LoVo (cell line): ENCODE measurements at regions not wholly inside any gene's neighbourhood (a gene's known extent, or its start where the extent isn't known, plus 50 kb on each side); places are given as distances from the start of the nearest gene placed in this dataset.
"Not testable (repeated sequence)": the region's sequence is repeated elsewhere in the genome, so short reads cannot be mapped to it uniquely, and the experiment has no call there.

ENCODE experiments used
- DNase-seq: peaks from one replicate; pipeline ENCODE4 v3.0.0-alpha.2; 2016; ENCODE audit warnings: low spot score

DNA sequence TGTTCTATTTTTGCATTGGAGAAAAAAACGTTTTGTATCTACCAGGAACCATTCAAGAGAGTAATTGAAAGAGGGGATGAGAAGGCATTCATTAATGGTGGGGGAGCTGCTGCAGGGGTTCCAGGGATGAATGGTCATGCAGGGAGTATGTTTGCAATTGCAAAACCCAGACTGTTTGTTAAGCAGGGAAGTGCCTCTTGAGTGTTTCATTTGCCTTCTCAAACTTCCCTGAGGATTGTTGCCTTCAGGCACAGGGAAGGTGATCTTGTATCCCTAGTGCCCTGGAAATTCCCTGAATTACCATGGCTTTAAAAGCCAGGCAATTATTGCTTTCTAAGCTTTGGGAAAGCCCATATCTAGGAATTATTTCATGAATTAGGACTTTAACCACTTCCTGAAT lies 172.7 kb upstream of the NLGN4Y start:
- DNase-seq: no peak

DNA sequence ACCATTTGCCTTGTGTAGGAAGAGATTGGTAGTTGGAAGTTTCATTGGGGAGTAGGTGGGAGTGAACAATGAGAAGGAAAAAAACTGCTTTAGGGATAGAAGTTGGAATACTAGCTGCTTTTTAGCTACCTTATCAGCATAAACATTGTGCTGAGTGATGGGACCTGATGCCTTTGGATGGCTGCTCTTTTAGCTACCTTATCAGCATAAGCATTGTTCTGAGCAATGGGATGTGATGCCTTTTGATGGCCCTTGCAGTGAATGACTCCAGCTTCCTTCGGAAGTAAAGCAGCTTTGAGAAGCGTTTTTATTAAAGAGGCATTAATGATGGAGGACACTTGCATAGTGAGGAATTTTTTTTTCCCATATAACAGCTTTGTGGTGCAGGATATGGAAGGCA lies 168.2 kb upstream of the NLGN4Y start:
- no peak for DNase-seq

DNA sequence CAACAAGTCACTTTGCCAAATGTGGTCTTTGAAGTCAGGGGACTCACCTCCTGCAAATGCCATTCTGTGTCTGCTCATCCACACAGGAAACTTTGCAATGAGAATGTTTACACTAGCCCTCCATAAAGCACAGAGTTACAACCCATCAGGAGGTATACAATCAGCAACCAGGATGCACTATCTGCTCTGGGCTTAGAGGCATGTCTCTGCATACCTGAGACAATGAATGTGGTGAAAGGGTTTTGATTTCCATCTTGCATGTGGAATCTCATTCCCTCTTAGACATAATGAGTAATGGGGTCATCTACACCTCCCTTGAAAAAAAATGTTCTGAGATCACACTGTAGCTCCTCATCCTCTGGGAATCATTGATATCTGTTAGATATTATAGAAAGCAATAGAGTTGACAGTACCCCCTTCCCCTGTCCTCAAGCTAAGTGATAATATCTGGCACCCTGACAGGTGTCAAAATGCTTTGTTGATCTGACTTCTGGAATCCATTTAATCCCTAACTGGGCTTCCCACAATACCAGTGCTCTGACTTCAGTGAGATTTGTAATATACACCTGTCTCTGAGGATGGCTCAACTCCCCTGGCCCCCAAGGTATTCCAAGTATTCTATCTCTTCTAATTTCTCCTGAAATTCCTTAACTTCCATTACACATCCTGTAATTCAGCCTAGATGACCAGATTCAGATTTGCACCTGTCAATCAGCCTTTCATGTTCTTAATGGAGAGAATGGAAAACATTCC lies 163.4 kb upstream of the NLGN4Y start:
- no peak for DNase-seq

DNA sequence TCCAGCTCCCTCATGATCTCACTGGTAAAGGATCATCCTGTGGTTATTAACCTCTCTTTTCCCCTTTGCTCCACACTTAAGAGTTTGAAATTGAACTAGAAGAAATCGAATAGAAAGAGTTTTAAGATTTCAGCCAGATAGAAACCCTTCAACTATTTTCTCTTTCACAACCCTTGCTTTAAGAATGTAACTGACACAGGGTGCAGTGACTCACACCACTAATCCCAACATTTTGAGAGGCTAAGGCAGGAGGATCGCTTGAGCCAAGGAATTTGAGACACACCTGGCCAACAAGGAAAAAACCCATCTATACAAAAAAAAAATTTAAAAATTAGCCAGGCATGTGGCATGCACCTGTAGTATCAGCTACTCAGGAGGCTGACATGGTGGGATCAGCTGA lies 150.7 kb upstream of the NLGN4Y start:
- DNase-seq: no peak

DNA sequence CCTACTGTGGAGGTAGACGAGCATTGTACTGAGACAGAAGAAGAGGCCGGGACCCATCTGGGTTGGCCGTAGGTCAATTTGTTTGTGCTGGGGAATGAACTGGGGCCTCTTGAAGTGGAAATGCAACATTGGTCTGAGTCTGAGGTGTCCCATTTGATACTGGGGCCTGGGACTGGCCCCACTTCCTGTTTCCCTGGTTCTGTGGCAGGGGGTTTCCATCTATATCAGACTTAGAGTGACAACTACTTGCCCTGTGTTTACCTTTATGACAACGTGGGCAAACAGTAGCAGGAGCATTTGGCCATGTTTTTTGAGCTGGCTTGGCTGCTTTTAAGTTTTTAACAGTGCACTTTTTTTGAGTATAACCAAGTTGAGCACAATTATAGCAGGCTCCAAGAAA lies 146.1 kb upstream of the NLGN4Y start:
- no peak for DNase-seq

DNA sequence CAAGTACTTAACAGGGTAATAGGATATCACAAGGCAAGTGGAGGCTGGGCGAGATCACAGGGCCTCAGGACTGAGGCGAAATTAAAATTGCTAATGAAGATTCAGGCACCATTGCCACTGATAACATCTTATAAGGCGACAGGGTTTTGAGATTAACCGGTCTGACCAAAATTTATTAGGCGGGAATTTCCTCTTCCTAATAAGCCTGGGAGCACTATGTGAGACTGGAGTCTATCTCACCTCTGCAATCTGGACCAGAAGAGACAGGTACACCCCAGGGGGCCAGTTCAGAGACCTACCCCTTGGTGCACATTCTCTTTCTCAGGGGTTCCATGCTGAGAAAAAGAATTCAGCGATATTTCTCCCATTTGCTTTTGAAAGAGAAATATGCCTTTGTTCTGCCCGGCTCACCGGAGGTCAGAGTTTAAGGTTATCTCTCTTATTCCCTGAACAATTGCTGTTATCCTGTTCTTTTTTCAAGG lies 113.7 kb upstream of the NLGN4Y start:
- not testable (repeated sequence) for DNase-seq

DNA sequence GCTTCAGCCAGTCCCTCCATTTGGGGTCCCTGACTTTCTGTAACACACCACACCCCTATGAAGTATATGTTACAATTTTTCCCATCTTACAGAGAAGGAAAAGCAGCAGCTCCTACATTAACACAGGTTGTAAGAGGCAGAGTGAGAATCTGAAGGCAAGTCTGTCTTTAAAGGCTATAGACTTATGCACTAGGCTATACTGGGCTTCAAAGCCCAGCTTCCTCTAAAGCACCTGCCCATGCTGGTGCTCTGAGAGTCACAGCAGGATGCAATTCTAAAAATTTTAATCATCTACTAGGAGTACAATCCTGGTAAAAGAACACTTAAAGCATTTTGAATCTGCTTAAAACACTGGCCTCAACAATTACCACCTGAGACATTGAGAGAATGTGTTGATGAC lies 113.0 kb upstream of the NLGN4Y start:
- DNase-seq: no peak

DNA sequence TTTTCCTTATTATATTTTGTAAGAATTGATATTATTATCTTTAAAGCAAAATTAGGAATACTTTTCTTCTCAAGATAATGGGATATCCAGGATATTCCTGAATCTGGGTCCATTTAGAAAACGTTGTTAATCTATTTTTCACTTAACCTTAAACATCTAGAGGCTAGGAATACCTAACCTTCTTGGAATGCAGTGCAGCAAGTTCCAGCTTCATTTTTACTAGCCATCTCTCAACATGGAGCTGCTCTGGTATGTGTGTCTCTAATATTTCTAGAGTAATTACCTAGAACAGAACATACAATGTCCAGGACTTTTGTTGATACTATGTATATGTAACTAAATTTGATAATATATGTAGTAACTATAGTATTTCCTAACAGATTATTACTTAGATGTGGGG lies 87.8 kb upstream of the NLGN4Y start:
- DNase-seq: no peak

DNA sequence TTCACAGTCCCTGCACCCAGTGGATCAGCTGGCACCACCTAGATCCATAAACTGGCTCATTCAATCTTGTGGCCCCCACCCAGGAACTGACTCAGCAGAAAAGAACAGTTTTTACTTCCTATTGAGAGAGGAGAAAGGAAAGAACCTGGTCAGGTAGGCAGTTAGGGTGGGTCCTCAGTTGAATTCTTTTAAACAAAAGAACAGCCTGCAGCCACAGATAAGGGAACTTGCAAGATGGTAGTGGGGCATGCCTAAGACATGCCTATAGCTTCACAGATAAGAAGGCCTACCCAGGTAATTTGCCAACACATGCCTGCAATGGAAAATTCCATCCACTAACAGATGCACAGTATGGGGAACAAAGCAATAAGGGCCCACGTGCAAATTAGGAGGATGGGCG lies 86.7 kb upstream of the NLGN4Y start:
- no peak for DNase-seq

DNA sequence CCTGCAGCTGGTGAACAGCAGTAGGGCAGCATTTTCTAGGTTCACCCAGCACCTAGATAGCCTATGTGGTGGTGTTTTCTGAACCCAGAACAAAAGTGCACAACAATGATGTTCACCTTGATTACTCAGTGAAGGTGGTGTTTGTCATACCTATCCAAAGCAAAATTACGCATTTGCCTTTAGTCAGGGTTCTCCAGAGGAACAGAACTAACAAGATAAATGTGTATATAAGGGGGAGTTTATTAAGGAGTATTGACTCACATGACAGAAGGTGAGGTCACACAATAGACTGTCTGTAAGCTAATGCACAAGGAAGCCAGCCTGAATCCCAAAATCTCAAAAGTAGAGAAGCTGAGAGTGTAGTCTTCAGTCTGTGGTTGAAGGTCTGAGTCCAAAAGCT lies 85.9 kb upstream of the NLGN4Y start:
- no peak for DNase-seq

DNA sequence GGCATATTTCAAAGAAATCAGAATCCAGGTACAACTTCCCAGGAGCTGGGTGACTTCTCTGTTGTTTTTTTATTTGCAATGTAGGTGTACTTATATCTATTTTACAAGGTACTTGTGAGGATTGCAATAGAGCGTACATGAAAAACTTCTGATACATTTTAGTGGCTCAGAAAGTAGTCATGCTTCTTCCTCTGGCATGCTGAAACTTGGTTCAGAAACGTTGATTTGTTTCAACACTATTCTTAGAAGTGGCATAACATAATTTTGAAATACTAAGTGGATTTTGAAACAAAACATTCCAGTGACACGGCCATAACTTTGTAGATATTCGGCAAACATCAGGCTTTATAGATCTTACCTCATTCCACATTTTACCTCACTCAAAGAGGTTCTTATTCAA lies 79.8 kb upstream of the NLGN4Y start:
- DNase-seq: no peak

DNA sequence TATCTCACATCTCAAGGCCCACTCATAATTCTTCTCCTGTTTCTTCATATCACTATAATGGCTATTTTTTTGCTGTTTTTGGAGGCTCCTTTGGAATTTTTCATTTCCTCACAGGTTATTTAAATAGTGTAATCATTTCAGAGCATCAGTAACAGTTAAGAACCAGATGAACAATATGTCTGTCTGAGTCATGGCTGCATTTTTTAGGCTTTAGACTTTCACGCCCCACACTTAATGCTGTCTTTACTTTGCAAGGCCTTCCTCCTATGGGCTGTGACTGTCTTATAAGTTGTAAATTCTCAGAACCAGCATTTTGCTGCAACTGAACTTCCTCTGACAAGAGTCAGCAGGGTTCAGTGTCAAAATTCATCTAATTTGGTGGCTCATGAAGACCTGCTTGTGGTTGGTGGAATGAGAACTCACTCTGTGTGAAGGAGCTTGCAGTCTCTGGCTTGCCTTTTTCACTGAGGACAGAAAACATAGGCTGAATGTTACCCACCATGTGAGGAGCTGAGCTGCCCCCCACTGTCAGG lies 56.1 kb upstream of the NLGN4Y start:
- DNase-seq: no peak

DNA sequence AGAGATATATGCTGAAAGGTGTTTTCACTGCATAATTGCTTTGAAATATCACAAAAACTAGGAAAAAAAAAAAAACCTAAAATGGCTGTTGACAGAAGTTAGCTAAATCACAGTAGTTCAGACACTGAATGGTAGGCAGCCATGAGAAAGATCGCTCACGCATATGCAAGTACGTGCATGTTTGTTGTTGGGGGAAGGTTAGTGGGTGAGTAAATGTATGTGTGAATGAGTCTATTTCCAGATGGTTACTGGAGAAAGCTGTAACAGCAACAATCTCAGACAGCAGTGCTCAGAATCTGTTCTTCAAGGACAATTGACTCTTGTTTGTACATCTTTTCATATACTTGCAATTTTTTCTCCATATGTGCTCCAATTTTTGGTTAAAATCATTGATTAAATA lies 51.9 kb upstream of the NLGN4Y start:
- DNase-seq: no peak

DNA sequence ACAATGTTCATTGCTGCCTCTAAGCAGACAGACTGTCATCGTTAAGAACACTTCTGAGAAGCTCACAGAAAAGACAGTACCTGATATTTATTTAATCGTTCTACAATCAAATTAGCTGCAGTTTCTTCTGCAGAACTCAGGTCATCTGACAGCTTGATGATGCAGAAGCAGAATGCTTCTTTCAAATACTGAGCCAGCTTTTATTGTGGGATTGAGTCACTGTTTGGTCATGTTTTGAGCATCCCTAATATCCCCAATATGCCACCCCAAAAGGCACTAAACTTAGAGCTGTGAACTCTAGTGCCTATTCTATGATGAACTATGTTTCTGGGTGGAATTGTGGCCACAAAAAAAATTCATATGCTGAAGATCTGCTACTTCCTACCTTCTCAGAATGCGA lies 51.0 kb upstream of the NLGN4Y start:
- no peak for DNase-seq
